ENCODE measurements at regions not wholly inside any gene's neighbourhood (a gene's known extent, or its start where the extent isn't known, plus 50 kb on each side); places are given as distances from the start of the nearest gene placed in this dataset.

DNA sequence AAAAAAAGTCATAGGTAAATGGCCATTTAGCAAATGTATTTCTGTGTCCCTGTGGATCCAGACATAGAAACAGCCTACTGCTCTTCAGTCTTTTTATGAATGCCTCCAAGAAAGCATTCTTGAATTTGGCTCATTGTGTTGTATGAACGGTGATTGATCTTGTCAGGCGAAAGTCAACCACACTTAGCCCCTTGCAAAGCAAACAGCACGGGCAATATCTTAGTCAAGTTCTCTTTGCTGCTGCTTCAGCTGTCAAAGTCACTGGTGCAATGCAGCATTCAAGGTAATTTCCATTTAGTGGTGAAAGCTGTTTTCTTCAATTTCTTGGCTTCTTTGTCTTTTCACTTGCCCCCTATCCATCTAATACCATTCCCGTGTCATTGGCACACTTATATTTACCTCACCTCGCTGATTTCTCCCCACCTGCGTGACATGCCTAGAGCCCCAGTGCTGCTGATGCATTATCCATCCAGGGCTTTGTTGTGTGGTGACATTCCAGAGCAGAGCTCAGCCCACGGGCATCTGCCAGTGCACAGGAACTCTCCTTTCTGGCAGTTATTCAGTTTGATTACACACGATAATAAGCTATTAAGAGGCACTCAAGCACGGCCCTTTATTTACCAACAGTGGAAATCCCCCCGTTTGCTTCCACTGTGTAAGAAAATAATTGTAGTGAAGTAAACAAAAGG is 362.3 kb upstream of the NOVA1 start:
- TF ChIP-seq, protein P1, sequence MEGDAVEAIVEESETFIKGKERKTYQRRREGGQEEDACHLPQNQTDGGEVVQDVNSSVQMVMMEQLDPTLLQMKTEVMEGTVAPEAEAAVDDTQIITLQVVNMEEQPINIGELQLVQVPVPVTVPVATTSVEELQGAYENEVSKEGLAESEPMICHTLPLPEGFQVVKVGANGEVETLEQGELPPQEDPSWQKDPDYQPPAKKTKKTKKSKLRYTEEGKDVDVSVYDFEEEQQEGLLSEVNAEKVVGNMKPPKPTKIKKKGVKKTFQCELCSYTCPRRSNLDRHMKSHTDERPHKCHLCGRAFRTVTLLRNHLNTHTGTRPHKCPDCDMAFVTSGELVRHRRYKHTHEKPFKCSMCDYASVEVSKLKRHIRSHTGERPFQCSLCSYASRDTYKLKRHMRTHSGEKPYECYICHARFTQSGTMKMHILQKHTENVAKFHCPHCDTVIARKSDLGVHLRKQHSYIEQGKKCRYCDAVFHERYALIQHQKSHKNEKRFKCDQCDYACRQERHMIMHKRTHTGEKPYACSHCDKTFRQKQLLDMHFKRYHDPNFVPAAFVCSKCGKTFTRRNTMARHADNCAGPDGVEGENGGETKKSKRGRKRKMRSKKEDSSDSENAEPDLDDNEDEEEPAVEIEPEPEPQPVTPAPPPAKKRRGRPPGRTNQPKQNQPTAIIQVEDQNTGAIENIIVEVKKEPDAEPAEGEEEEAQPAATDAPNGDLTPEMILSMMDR (IDR thresholded peaks at IDR 0.05; ENCODE audit: extremely low read depth, insufficient read depth, missing control alignments), result no peak
- DNase-seq (ENCODE audit: low spot score), result no peak
- in situ Hi-C loops (cut with MboI; ENCODE audit: low pct_unique_long_range_greater_than_20kb, low sequenced_read_pairs, unreplicated experiment), result no loop called here

DNA sequence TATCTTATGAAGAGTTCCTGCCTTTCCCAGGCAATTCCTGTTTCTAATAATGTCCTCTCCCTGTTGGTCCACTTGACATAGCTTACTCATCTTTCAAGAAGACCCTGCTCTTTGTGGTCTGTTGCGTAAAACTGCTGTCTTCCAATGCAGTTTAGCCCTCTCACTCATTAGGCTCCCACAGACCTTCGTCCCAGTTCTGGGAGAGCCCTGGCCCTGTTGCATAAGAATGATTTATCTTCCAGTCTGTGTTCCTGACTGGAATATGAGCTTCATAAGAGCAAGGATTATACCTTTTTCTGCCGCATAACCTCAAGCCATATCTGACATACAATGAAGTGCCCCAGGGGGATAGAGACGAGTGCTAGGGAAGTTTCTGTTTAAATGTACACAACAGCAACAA is 365.9 kb upstream of the NOVA1 start:
- in situ Hi-C loops (cut with MboI; ENCODE audit: low pct_unique_long_range_greater_than_20kb, low sequenced_read_pairs, unreplicated experiment), result no loop called here
- DNase-seq (ENCODE audit: low spot score), result no peak
- TF ChIP-seq, protein P1 (IDR thresholded peaks at IDR 0.05; ENCODE audit: extremely low read depth, insufficient read depth, missing control alignments), result no peak

DNA sequence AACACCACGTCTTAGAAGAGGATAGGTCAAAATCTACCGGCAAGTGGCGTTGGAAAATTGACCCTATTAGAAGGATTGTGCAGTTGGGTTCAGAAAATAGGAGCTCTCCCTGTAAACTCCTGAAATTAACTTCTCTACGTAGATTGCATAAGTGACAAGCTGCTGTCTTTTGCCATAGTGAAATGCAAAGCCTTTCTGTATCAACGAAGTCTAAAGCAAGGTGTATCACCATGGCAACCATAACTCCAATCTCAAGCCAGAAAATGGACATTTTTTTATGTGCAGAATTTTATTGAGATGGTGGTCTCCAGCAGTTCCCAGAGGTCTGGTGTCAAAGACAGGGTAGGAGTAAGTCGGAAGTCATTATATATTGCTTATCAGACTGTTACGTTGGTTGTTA is 367.7 kb upstream of the NOVA1 start:
- TF ChIP-seq, protein P1 (IDR thresholded peaks at IDR 0.05; ENCODE audit: extremely low read depth, insufficient read depth, missing control alignments), result no peak
- in situ Hi-C loops (cut with MboI; ENCODE audit: low pct_unique_long_range_greater_than_20kb, low sequenced_read_pairs, unreplicated experiment), result no loop called here
- no peak for DNase-seq (ENCODE audit: low spot score)

DNA sequence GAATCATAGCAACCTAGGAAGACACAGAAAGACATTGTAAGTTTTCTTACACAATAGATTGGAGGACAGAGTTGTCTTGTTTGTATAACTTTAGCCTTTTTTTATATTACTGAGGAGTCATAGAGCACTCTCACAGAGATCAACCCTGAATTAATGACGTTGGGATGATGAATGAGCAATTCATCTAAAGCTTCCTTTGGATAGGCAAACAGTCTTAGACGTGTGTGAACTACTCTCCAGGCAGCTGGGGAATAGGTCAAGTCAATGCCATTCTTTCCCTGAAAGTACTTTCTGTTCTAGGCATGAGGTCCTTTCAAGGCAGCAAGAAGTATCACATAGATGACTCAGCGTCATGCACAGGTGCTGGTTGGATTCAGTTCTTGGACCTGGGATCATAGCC is 369.1 kb upstream of the NOVA1 start:
- no peak for DNase-seq (ENCODE audit: low spot score)
- TF ChIP-seq, protein P1 (IDR thresholded peaks at IDR 0.05; ENCODE audit: extremely low read depth, insufficient read depth, missing control alignments), result no peak
- in situ Hi-C loops (cut with MboI; ENCODE audit: low pct_unique_long_range_greater_than_20kb, low sequenced_read_pairs, unreplicated experiment), result no loop called here

DNA sequence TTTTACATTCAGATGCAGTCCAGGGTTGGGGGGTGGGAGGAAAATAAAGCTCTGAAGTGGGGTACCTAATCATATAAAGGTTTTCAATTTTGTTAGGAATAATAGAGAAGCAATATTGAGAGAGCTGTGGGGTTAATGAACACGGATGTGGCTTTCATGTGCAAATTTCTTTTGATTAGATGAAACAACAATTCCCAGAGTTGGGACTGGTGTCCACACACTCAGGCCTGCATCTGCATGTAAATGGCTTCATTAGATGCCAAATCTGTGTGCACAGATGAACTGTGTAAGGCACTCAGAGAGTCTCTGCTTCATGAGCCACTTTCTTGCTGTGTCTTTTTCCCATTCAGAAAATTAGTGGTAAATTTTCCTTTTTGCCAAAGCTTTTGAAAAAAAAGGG is 377.1 kb upstream of the NOVA1 start:
- in situ Hi-C loops (cut with MboI; ENCODE audit: low pct_unique_long_range_greater_than_20kb, low sequenced_read_pairs, unreplicated experiment), result no loop called here
- TF ChIP-seq, protein P1 (IDR thresholded peaks at IDR 0.05; ENCODE audit: extremely low read depth, insufficient read depth, missing control alignments), result no peak
- DNase-seq (ENCODE audit: low spot score), result no peak

DNA sequence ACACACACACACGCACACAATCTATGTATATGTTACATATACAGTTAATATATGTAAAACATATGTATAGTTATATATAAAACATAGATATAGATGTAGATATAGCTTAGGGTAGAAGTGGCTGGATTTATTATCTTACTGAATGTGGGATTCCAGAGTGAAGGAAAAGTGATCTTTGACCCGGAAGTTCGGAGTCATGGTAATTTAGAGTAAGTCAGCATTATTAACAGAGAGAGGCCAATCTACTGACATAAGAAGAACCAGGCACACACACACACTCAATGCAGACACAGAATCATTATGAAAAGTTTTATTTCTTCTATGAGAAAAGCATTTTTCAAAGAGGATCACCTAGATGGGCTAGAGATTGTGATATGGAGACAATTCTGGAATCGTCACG is 384.2 kb upstream of the NOVA1 start:
- in situ Hi-C loops (cut with MboI; ENCODE audit: low pct_unique_long_range_greater_than_20kb, low sequenced_read_pairs, unreplicated experiment), result no loop called here
- DNase-seq (ENCODE audit: low spot score), result no peak
- TF ChIP-seq, protein P1 (IDR thresholded peaks at IDR 0.05; ENCODE audit: extremely low read depth, insufficient read depth, missing control alignments), result no peak
